ENCODE measurements at regions not wholly inside any gene's neighbourhood (a gene's known extent, or its start where the extent isn't known, plus 50 kb on each side); places are given as distances from the start of the nearest gene placed in this dataset.

DNA sequence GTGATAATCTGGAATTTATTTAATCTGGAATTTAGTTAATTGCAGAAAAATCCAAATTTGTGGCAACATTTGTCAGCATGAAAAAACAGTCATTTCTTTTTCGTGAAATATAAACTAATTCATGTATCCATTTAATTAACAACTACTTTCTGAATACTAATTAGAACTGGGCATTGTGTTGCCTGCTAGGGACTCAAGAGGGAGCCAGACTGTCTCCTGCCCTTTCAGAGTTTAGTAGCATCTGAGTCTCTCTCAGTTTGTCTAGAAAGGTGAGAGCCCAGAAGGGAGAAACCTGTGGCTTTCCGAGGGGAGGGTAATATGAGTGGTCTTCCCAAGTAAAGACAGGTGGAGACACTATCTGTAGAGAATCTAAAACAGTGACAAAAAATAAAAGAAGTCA, 210.9 kb upstream of the HDDC2 start:
- Histone ChIP-seq H3K9me3 (ENCODE audit: control insufficient read depth, low read depth, low read length) (no peaks in the 10 kb centered on the region), H2BK15ac (ENCODE audit: low read depth, low read length) (no peak overlapping the region), H4K5ac (ENCODE audit: insufficient read length, low read depth, low read length) (no peak overlapping the region), H2BK20ac (ENCODE audit: low read depth, low read length, poor library complexity, severe bottlenecking) (no peak overlapping the region), H4K20me1 (ENCODE audit: control insufficient read depth, insufficient read depth, insufficient read length) (no peaks in the 10 kb centered on the region), H3K18ac (ENCODE audit: insufficient read length, low read depth, low read length) (no peak overlapping the region), H2BK5ac (ENCODE audit: insufficient read length, low read length) (no peak overlapping the region), H2AK5ac (ENCODE audit: insufficient read length, low read length) (no peak overlapping the region), H3K4me1 (ENCODE audit: insufficient read depth, low read length) (no peaks in the 10 kb centered on the region; the same call in 1 of the 2 replicates), H3T11ph (ENCODE audit: low read length) (no peak overlapping the region), H3K27me3 (ENCODE audit: insufficient read depth, low read length) (no peaks in the 10 kb centered on the region), H3K79me1 (ENCODE audit: insufficient read depth, low read depth, low read length, poor library complexity, severe bottlenecking) (no peaks in the 10 kb centered on the region), H3K4me2 (ENCODE audit: insufficient read depth, insufficient read length, low read length) (no peak overlapping the region), H3K23ac (ENCODE audit: insufficient read length, low read depth, low read length) (no peak overlapping the region), H3K9ac (ENCODE audit: extremely low read depth, insufficient read length, low read length) (no peak overlapping the region), H3K79me2 (ENCODE audit: insufficient read depth, low read length) (no peaks in the 10 kb centered on the region), H3K23me2 (ENCODE audit: insufficient read length, low read depth, low read length, poor library complexity, severe bottlenecking) (no peaks in the 10 kb centered on the region), H3K27ac (ENCODE audit: insufficient read length, low read depth, low read length) (no peak overlapping the region), H3K56ac (ENCODE audit: insufficient read length, low read depth, low read length) (no peak overlapping the region), H2BK120ac (ENCODE audit: low read depth, low read length, poor library complexity, severe bottlenecking) (no peak overlapping the region), H3K4ac (ENCODE audit: low read depth, low read length) (no peak overlapping the region), H4K8ac (replicated peaks; ENCODE audit: insufficient read length, low read depth, low read length) (no peak overlapping the region), H2AFZ (ENCODE audit: low read length) (no peak overlapping the region), H4K91ac (ENCODE audit: insufficient read length, low read depth, low read length) (no peak overlapping the region), H2BK12ac (ENCODE audit: insufficient read length, low read depth, low read length) (no peak overlapping the region), H3K14ac (ENCODE audit: insufficient read depth, low read length) (no peak overlapping the region)
- TF ChIP-seq, protein P1, sequence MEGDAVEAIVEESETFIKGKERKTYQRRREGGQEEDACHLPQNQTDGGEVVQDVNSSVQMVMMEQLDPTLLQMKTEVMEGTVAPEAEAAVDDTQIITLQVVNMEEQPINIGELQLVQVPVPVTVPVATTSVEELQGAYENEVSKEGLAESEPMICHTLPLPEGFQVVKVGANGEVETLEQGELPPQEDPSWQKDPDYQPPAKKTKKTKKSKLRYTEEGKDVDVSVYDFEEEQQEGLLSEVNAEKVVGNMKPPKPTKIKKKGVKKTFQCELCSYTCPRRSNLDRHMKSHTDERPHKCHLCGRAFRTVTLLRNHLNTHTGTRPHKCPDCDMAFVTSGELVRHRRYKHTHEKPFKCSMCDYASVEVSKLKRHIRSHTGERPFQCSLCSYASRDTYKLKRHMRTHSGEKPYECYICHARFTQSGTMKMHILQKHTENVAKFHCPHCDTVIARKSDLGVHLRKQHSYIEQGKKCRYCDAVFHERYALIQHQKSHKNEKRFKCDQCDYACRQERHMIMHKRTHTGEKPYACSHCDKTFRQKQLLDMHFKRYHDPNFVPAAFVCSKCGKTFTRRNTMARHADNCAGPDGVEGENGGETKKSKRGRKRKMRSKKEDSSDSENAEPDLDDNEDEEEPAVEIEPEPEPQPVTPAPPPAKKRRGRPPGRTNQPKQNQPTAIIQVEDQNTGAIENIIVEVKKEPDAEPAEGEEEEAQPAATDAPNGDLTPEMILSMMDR (conservative IDR thresholded peaks at IDR 0.05), result peak; percentile 80
- peaks cover 23% of the 10 kb centered on the region in 2 experiments for H3K9me3 Mint-ChIP-seq
- H3K4me1 Mint-ChIP-seq, result peaks cover 0 to 19% of the 10 kb centered on the region in 2 experiments; a peak in 2 of 4 replicates
- no peak overlapping the region for H3K27ac Mint-ChIP-seq
- peaks cover 0 to 17% (median 14%) of the 10 kb centered on the region in 3 experiments; a peak in 5 of 7 replicates for H3K36me3 Mint-ChIP-seq (ENCODE audit: insufficient read depth in 1 of 3, low read depth in 3 of 3)
- no CpG with 5 or more reads among the region's 2 CpGs for WGBS (ENCODE audit: extremely low coverage, insufficient read length, low lambda C conversion rate)
- H3K27me3 Mint-ChIP-seq (ENCODE audit: low read depth), result no peaks in the 10 kb centered on the region
- peak; percentile 40 for DNase-seq
- no peak overlapping the region for H3K4me3 Mint-ChIP-seq
